Mesenchymal stem cell (in vitro differentiated cells and primary cell): ENCODE measurements at regions not wholly inside any gene's neighbourhood (a gene's known extent, or its start where the extent isn't known, plus 50 kb on each side); places are given as distances from the start of the nearest gene placed in this dataset.
A peak's percentile ranks its signal among the peaks of the same experiment; 100 is the strongest.

Experiments
- DNase-seq: peaks from one replicate; pipeline ENCODE4 v3.0.0-alpha.2; 2013
- H2AFZ ChIP-seq: one replicate; pipeline ENCODE4 v1.6.1; 2013; ENCODE audit warnings: low read depth, mild to moderate bottlenecking, control low read depth, inconsistent platforms, low read length, moderate library complexity
- H2AK5ac ChIP-seq: 2 replicates; pipeline ENCODE4 v1.6.1; 2013; ENCODE audit warnings: low read length, moderate library complexity, mild to moderate bottlenecking, inconsistent platforms; ENCODE audit not compliant: severe bottlenecking
- H2BK120ac ChIP-seq: one replicate; pipeline ENCODE4 v1.6.1; 2013; ENCODE audit warnings: low read depth, mild to moderate bottlenecking, inconsistent platforms, low read length, moderate library complexity
- H2BK12ac ChIP-seq, 2 experiments: one replicate each; pipeline ENCODE4 v1.6.1; 2013; ENCODE audit warnings: inconsistent platforms in 2 of 2, low read length in 2 of 2, mild to moderate bottlenecking in 2 of 2, moderate library complexity in 2 of 2, control low read depth in 1 of 2
- H2BK15ac ChIP-seq: one replicate; pipeline ENCODE4 v1.6.1; 2013; ENCODE audit warnings: mild to moderate bottlenecking, low read depth, inconsistent platforms; ENCODE audit not compliant: poor library complexity, severe bottlenecking
- H2BK5ac ChIP-seq: 2 replicates; pipeline ENCODE4 v1.6.1; 2013; ENCODE audit warnings: low read depth, mild to moderate bottlenecking, low read length, control low read depth, inconsistent platforms; ENCODE audit not compliant: poor library complexity, severe bottlenecking
- H3K14ac ChIP-seq, 2 experiments: one replicate each; pipeline ENCODE4 v1.6.1; 2013; ENCODE audit warnings: inconsistent platforms in 2 of 2, low read length in 2 of 2, control low read depth in 1 of 2, mild to moderate bottlenecking in 1 of 2, moderate library complexity in 1 of 2
- H3K18ac ChIP-seq, 2 experiments: one replicate each; pipeline ENCODE4 v1.6.1; 2013; ENCODE audit warnings: inconsistent platforms in 2 of 2, low read length in 2 of 2, control low read depth in 1 of 2, low read depth in 1 of 2, mild to moderate bottlenecking in 1 of 2
- H3K23ac ChIP-seq, 2 experiments: one replicate each; pipeline ENCODE4 v1.6.1; 2013; ENCODE audit warnings: inconsistent platforms in 2 of 2, low read length in 2 of 2, mild to moderate bottlenecking in 2 of 2, moderate library complexity in 2 of 2, control low read depth in 1 of 2
- H3K27ac ChIP-seq: 2 replicates; pipeline ENCODE4 v1.5.1; 2013; ENCODE audit warnings: mild to moderate bottlenecking, moderate library complexity, low read length, control low read depth, inconsistent platforms; ENCODE audit not compliant: poor library complexity, severe bottlenecking
- H3K27me3 ChIP-seq, 2 experiments: 2 replicates each; pipeline versions ENCODE4 v1.6.1 to v1.7.0; 2013; ENCODE audit warnings: low read length in 2 of 2, mild to moderate bottlenecking in 2 of 2, moderate library complexity in 2 of 2, control low read depth in 1 of 2, inconsistent platforms in 1 of 2; ENCODE audit not compliant: control insufficient read depth in 1 of 2, insufficient read depth in 1 of 2
- H3K36me3 ChIP-seq, 2 experiments: 2 replicates each; pipeline versions ENCODE4 v1.6.1 to v1.7.0; 2013; ENCODE audit warnings: low read length in 2 of 2, control low read depth in 1 of 2, inconsistent platforms in 1 of 2, low read depth in 1 of 2, mild to moderate bottlenecking in 1 of 2; ENCODE audit not compliant: insufficient read depth in 2 of 2, control insufficient read depth in 1 of 2
- H3K4ac ChIP-seq, 2 experiments: one replicate each; pipeline ENCODE4 v1.6.1; 2013; ENCODE audit warnings: inconsistent platforms in 2 of 2, low read length in 2 of 2, mild to moderate bottlenecking in 2 of 2, moderate library complexity in 2 of 2, control low read depth in 1 of 2, low read depth in 1 of 2
- H3K4me1 ChIP-seq: 2 replicates; pipeline ENCODE4 v1.6.1; 2013; ENCODE audit warnings: low read depth, low read length, control low read depth; ENCODE audit not compliant: control insufficient read depth, insufficient read depth
- H3K4me2 ChIP-seq: 2 replicates; pipeline ENCODE4 v1.6.1; 2013; ENCODE audit warnings: low read length, mild to moderate bottlenecking, inconsistent platforms; ENCODE audit not compliant: poor library complexity, severe bottlenecking
- H3K4me3 ChIP-seq, 2 experiments: 2 replicates each; pipeline versions ENCODE4 v1.5.1 to v1.7.0; 2013; ENCODE audit warnings: low read length in 2 of 2, mild to moderate bottlenecking in 2 of 2, control low read depth in 1 of 2, low read depth in 1 of 2; ENCODE audit not compliant: insufficient read depth in 1 of 2
- H3K79me1 ChIP-seq: replicated peaks from 2 replicates; pipeline ENCODE4 v1.6.1; 2013; ENCODE audit warnings: mild to moderate bottlenecking, control low read depth, low read length, inconsistent platforms; ENCODE audit not compliant: poor library complexity, severe bottlenecking
- H3K9ac ChIP-seq: 2 replicates; pipeline ENCODE4 v1.7.0; 2013; ENCODE audit warnings: mild to moderate bottlenecking, low read length, moderate library complexity
- H3K9me3 ChIP-seq: 2 replicates; pipeline ENCODE4 v1.7.0; 2013; ENCODE audit warnings: mild to moderate bottlenecking, low read length; ENCODE audit not compliant: control insufficient read depth
- H4K8ac ChIP-seq: one replicate; pipeline ENCODE4 v1.6.1; 2013; ENCODE audit warnings: inconsistent platforms, mild to moderate bottlenecking, low read length, moderate library complexity
- H4K91ac ChIP-seq: one replicate; pipeline ENCODE4 v1.6.1; 2013; ENCODE audit warnings: mild to moderate bottlenecking, low read length, inconsistent platforms
- WGBS: methylation state at CpG from one replicate; pipeline ENCODE4 v1.1.7; 2013; ENCODE audit warnings: mixed read lengths; 5-methylcytosine and 5-hydroxymethylcytosine counted together

DNA sequence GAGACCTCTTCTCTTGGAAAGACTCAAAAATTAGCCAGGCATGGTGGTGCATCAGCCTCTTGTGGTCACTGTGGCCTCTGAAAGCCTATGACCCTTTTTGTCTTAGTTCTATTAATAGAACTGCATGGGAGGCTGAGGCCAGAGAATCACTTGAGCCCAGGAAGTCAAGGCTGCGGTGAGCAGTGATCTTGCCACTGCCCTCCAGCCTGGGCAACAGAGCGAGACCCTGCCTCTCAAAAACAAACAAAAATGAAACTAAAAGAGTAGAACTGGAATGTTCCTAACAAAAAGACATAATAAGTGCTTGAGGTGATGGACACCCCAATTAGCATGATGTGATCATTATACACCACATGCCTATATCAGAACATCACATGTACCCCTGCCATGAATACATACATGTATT, 197.0 kb upstream of the EEA1 start:
- H3K14ac ChIP-seq, result no peak overlapping the region
- H3K4ac ChIP-seq, result peak overlapping the region in 1 of 2 experiments; percentile 32
- H2BK120ac ChIP-seq, result no peak overlapping the region
- no peak for DNase-seq
- 67% methylated on average over 1 of the region's 2 CpGs for WGBS
- no peaks in the 10 kb centered on the region for H3K36me3 ChIP-seq
- H3K4me2 ChIP-seq, result no peak overlapping the region
- peak overlapping the region in 1 of 2 experiments; percentile 73 for H2BK12ac ChIP-seq
- H3K4me1 ChIP-seq, result peaks cover 11% of the 10 kb centered on the region
- H3K27me3 ChIP-seq, result peaks cover 0 to 4% of the 10 kb centered on the region in 2 experiments
- no peak overlapping the region for H4K8ac ChIP-seq
- H2BK5ac ChIP-seq, result no peak overlapping the region
- no peaks in the 10 kb centered on the region for H3K9me3 ChIP-seq
- H2AK5ac ChIP-seq, result no peak overlapping the region
- H3K18ac ChIP-seq, result peak overlapping the region in 1 of 2 experiments; percentile 17
- no peak overlapping the region for H3K9ac ChIP-seq
- H3K23ac ChIP-seq, result no peak overlapping the region
- H3K4me3 ChIP-seq, result no peak overlapping the region
- no peaks in the 10 kb centered on the region for H3K79me1 ChIP-seq
- H4K91ac ChIP-seq, result no peak overlapping the region
- no peak overlapping the region for H3K27ac ChIP-seq
- H2AFZ ChIP-seq, result no peak overlapping the region
- H2BK15ac ChIP-seq, result peak overlapping the region; percentile 54

DNA sequence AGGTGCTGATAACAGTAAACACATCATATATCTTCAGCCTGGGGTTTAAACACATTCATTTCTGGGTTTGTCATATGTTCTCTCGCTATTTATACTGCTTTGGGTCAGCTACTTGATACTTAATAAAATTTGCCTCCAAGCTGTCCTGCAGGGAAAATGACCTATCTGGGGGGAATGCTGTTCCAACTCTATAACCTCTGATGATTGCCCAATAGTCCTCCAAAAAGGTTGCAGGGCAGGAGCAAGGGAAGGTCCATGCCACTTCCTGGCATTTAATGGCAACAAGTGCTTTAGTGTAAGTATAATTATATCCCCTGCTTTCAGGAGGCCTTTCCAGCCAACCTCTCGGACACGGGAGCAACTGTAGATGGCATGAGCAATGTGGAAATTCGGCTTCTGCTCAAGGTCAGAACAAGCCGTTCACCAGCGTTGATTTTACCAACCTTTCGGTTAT, 198.0 kb upstream of the EEA1 start:
- peak overlapping the region; percentile 13 for H3K27ac ChIP-seq
- peak overlapping the region in 1 of 2 experiments; percentile 10 for H2BK12ac ChIP-seq
- no peak overlapping the region for H3K18ac ChIP-seq
- H4K8ac ChIP-seq, result no peak overlapping the region
- H3K14ac ChIP-seq, result no peak overlapping the region
- H2BK15ac ChIP-seq, result no peak overlapping the region
- no peak overlapping the region for H3K23ac ChIP-seq
- peaks cover 0 to 4% of the 10 kb centered on the region in 2 experiments for H3K27me3 ChIP-seq
- no peak overlapping the region for H2AK5ac ChIP-seq
- no peak overlapping the region for H4K91ac ChIP-seq
- H3K9ac ChIP-seq, result no peak overlapping the region
- 94% methylated on average over 7 of the region's 7 CpGs for WGBS
- peaks cover 11% of the 10 kb centered on the region for H3K4me1 ChIP-seq
- no peak overlapping the region for H3K4me3 ChIP-seq
- H3K9me3 ChIP-seq, result no peaks in the 10 kb centered on the region
- H2BK5ac ChIP-seq, result no peak overlapping the region
- no peak overlapping the region for H3K4me2 ChIP-seq
- no peak overlapping the region for H2AFZ ChIP-seq
- no peak for DNase-seq
- H3K4ac ChIP-seq, result no peak overlapping the region
- no peaks in the 10 kb centered on the region for H3K79me1 ChIP-seq
- H3K36me3 ChIP-seq, result no peaks in the 10 kb centered on the region
- no peak overlapping the region for H2BK120ac ChIP-seq

DNA sequence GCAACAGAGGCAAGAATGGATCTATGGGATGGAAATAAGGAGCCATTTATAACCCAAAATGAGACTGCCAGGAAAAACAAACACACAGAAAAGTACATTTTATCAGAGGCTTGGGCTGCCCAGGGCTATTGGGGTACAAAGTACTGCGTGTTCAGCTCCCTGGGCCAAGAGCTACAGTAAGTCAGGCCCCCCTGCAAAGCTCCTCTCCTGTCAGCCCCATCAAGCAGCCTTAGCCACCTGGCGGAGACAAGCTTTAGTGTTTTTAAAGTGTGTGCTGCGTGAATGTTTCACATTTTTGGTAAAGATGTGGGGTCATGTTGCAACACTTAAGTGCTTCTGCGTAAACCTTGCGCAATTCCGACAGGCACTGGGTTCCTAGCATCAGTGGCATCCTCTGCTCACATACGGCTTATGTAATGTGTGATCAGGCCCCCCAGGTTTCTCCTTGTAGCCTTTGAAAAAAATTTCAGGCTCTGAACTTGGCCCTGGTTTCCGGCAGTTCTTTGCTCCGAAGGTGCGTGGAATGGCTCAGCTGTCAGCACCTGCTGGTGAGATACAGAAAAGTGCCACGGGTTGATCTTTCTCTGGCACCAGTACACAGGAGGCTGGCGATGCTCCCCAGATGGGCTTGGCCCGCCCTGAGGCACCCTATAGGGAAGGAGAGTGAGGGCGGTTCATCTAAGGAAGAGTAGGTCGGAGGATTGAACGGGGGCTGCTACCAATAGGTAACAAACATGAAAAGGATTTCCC, 198.7 kb upstream of the EEA1 start:
- H3K9me3 ChIP-seq, result no peaks in the 10 kb centered on the region
- no peak overlapping the region for H2AFZ ChIP-seq
- H4K91ac ChIP-seq, result no peak overlapping the region
- no peak overlapping the region for H3K4me3 ChIP-seq
- DNase-seq, result peak; percentile 86
- H2BK5ac ChIP-seq, result no peak overlapping the region
- H3K4ac ChIP-seq, result no peak overlapping the region
- H3K27ac ChIP-seq, result peak overlapping the region; percentile 13
- H4K8ac ChIP-seq, result no peak overlapping the region
- 58% methylated on average over 14 of the region's 16 CpGs for WGBS
- H2BK12ac ChIP-seq, result peak overlapping the region; percentile 84 to 92
- no peak overlapping the region for H3K23ac ChIP-seq
- no peak overlapping the region for H3K9ac ChIP-seq
- no peaks in the 10 kb centered on the region for H3K36me3 ChIP-seq
- peak overlapping the region; percentile 53 for H2AK5ac ChIP-seq
- peaks cover 11% of the 10 kb centered on the region for H3K4me1 ChIP-seq
- no peaks in the 10 kb centered on the region for H3K79me1 ChIP-seq
- H3K14ac ChIP-seq, result no peak overlapping the region
- H3K18ac ChIP-seq, result peak overlapping the region in 1 of 2 experiments; percentile 34
- no peak overlapping the region for H2BK120ac ChIP-seq
- H3K27me3 ChIP-seq, result peaks cover 0 to 4% of the 10 kb centered on the region in 2 experiments
- H2BK15ac ChIP-seq, result no peak overlapping the region
- H3K4me2 ChIP-seq, result no peak overlapping the region

DNA sequence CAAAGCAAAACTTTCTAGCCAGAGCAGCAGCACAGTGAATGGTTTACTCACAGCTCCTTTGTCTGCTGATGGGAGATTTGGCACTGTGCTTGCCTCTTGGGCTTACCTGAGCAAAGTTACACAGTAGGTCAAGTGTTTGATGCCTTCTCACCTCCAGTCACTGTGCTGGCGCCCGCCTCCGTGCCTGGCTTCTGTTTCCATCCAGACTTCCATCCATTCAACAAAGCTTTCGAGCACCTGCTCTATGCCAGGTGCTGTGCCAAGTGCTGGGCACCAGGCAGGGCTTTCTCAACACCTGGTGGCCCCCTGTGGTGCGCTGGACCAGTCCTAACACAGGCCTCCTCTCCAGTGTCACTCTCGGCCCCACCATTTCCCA, 199.2 kb upstream of the EEA1 start:
- H3K4me1 ChIP-seq, result peaks cover 11% of the 10 kb centered on the region
- H3K4ac ChIP-seq, result no peak overlapping the region
- H3K18ac ChIP-seq, result peak overlapping the region in 1 of 2 experiments; percentile 34
- peak overlapping the region in 1 of 2 experiments; percentile 55 for H3K14ac ChIP-seq
- H3K9ac ChIP-seq, result no peak overlapping the region
- no peak overlapping the region for H3K27ac ChIP-seq
- DNase-seq, result no peak
- peaks cover 0 to 4% of the 10 kb centered on the region in 2 experiments for H3K27me3 ChIP-seq
- H2AFZ ChIP-seq, result no peak overlapping the region
- H4K91ac ChIP-seq, result no peak overlapping the region
- H3K36me3 ChIP-seq, result no peaks in the 10 kb centered on the region
- H3K4me2 ChIP-seq, result no peak overlapping the region
- WGBS, result 98% methylated on average over 6 of the region's 6 CpGs
- no peak overlapping the region for H3K4me3 ChIP-seq
- no peaks in the 10 kb centered on the region for H3K79me1 ChIP-seq
- H3K23ac ChIP-seq, result peak overlapping the region in 1 of 2 experiments; percentile 42
- no peaks in the 10 kb centered on the region for H3K9me3 ChIP-seq
- H4K8ac ChIP-seq, result peak overlapping the region; percentile 3
- no peak overlapping the region for H2BK120ac ChIP-seq
- peak overlapping the region; percentile 92 to 93 for H2BK12ac ChIP-seq
- no peak overlapping the region for H2BK5ac ChIP-seq
- peak overlapping the region; percentile 2 for H2AK5ac ChIP-seq
- H2BK15ac ChIP-seq, result no peak overlapping the region
